ENCODE measurements at regions not wholly inside any gene's neighbourhood (a gene's known extent, or its start where the extent isn't known, plus 50 kb on each side); places are given as distances from the start of the nearest gene placed in this dataset.

DNA sequence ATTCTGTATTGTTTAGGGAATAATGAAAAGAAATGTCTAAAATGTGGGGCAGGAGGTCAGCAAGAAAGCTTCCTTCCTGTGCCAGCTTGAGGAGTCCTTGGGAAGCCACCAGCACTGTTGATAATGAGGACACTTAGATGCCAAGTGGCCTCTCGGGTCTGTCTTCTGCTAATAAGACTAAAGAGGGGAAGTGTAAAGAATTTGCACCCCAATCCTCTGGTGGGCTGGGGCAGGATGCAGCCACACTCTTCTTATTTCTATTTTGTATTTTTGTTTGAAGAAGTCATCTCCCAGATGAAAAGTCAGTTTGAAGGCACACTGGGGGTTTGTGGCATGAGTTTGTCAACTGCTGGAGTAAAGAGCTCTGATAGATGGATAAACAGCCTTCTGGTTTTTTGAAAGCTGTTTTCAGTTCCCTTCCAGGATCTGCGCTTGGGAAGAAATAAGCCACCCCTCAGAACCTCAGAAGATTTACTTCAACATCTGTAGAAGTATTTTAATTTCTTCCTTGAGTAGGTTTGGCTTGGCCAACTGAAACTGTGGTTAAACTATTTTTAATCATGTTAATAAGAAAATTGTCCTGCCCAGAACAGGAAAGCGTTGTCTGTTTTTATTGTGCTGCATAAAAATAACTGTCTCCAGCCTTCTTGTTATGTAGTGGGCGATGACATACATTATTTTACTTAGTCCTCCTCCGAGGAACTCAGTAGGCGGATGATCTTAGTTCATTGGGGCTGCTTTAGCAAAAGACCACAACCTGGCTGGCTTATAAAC lies 128.8 kb upstream of the GPR26 start:
- TF ChIP-seq, protein P1, sequence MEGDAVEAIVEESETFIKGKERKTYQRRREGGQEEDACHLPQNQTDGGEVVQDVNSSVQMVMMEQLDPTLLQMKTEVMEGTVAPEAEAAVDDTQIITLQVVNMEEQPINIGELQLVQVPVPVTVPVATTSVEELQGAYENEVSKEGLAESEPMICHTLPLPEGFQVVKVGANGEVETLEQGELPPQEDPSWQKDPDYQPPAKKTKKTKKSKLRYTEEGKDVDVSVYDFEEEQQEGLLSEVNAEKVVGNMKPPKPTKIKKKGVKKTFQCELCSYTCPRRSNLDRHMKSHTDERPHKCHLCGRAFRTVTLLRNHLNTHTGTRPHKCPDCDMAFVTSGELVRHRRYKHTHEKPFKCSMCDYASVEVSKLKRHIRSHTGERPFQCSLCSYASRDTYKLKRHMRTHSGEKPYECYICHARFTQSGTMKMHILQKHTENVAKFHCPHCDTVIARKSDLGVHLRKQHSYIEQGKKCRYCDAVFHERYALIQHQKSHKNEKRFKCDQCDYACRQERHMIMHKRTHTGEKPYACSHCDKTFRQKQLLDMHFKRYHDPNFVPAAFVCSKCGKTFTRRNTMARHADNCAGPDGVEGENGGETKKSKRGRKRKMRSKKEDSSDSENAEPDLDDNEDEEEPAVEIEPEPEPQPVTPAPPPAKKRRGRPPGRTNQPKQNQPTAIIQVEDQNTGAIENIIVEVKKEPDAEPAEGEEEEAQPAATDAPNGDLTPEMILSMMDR (IDR thresholded peaks at IDR 0.05) = no peak
- no peak for TF ChIP-seq ZFX (IDR thresholded peaks at IDR 0.05; ENCODE audit: borderline replicate concordance)
